ENCODE measurements at regions not wholly inside any gene's neighbourhood (a gene's known extent, or its start where the extent isn't known, plus 50 kb on each side); places are given as distances from the start of the nearest gene placed in this dataset.

DNA sequence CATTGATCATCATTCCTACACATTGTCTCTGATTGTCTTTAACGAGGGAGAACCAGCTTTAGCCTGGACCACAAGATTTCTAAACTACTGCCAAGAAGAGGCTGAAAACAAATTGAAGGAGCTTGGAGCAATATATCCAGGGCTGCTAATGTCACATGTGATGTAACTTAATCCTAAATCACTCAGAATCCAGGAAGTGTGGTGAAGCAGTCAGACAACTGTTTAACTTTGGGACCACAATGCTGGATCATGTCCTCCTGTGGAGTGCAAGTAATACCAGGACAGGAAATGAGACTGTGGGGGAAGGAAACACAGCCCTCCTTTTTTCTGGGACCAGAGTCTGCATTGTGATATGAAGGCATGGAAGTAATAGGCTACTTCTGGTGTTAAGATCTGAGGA lies 430.2 kb downstream of the KCTD12 start:
- no peak overlapping the region for H3K4me3 ChIP-seq
- no peak for TF ChIP-seq CTCF (IDR thresholded peaks at IDR 0.05)
- intact Hi-C loops (cut with DNase I): no loop called here
- no peak overlapping the region for H3K27ac ChIP-seq
- H3K9me3 ChIP-seq: peaks cover 0 to 23% of the 10 kb centered on the region in 2 donors
- no peaks in the 10 kb centered on the region for H3K4me1 ChIP-seq
- DNase-seq (ENCODE audit: low spot score in 2 of 2): no peak
- no peaks in the 10 kb centered on the region for H3K27me3 ChIP-seq
- H3K36me3 ChIP-seq: no peaks in the 10 kb centered on the region

- no peak for DNase-seq (ENCODE audit: low spot score in 2 of 2)
- no peak for TF ChIP-seq CTCF (IDR thresholded peaks at IDR 0.05)
- Histone ChIP-seq H3K4me3 (no peak overlapping the region), H3K4me1 (no peaks in the 10 kb centered on the region), H3K36me3 (no peaks in the 10 kb centered on the region), H3K9me3 (peaks cover 0 to 23% of the 10 kb centered on the region in 2 donors), H3K27me3 (no peaks in the 10 kb centered on the region), H3K27ac (no peak overlapping the region)
- intact Hi-C loops (cut with DNase I): no loop called here
These were observed 431.2 kb downstream of the KCTD12 start for GRCh38 chr13:76454991-76455390.

DNA sequence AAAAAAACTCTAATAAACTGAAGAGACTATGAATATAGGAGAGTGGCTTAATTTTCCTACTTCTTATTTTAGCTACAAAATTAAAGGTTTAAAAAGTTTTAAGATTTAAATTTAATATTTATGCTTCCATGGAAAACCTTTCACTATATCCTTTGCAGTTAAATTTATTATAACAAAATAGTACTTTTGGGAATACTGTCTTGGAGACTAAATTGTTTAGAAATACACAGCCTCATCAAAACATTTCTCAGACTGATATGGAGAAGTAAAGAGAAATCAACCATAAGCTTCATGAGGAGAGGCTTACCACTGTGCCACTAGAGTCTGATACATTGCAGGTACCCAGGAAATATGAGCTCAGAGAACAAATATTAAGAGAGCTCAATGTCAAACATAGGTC lies 436.5 kb downstream of the KCTD12 start:
- Histone ChIP-seq H3K4me3 (no peak overlapping the region), H3K4me1 (no peaks in the 10 kb centered on the region), H3K27ac (no peak overlapping the region), H3K36me3 (no peaks in the 10 kb centered on the region), H3K27me3 (no peaks in the 10 kb centered on the region), H3K9me3 (peaks cover 0 to 23% of the 10 kb centered on the region in 2 donors)
- no peak for DNase-seq (ENCODE audit: low spot score in 2 of 2)
- intact Hi-C loops (cut with DNase I): no loop called here
- TF ChIP-seq CTCF (IDR thresholded peaks at IDR 0.05): no peak

- intact Hi-C loops (cut with DNase I): no loop called here
- Histone ChIP-seq H3K4me3 (no peak overlapping the region), H3K27ac (no peak overlapping the region), H3K4me1 (no peaks in the 10 kb centered on the region), H3K27me3 (no peaks in the 10 kb centered on the region), H3K36me3 (no peaks in the 10 kb centered on the region), H3K9me3 (peaks cover 0 to 4% of the 10 kb centered on the region in 2 donors)
- no peak for TF ChIP-seq CTCF (IDR thresholded peaks at IDR 0.05)
- DNase-seq (ENCODE audit: low spot score in 2 of 2): no peak
These were observed 440.0 kb downstream of the KCTD12 start for GRCh38 chr13:76446191-76446590.

- peaks cover 0 to 4% of the 10 kb centered on the region in 2 donors for H3K9me3 ChIP-seq
- H3K27ac ChIP-seq: no peak overlapping the region
- H3K4me3 ChIP-seq: no peak overlapping the region
- H3K4me1 ChIP-seq: no peaks in the 10 kb centered on the region
- DNase-seq (ENCODE audit: low spot score in 2 of 2): no peak
- no peaks in the 10 kb centered on the region for H3K36me3 ChIP-seq
- no peak for TF ChIP-seq CTCF (IDR thresholded peaks at IDR 0.05)
- H3K27me3 ChIP-seq: no peaks in the 10 kb centered on the region
- intact Hi-C loops (cut with DNase I): no loop called here
These were observed 445.6 kb downstream of the KCTD12 start for GRCh38 chr13:76440568-76440967.

DNA sequence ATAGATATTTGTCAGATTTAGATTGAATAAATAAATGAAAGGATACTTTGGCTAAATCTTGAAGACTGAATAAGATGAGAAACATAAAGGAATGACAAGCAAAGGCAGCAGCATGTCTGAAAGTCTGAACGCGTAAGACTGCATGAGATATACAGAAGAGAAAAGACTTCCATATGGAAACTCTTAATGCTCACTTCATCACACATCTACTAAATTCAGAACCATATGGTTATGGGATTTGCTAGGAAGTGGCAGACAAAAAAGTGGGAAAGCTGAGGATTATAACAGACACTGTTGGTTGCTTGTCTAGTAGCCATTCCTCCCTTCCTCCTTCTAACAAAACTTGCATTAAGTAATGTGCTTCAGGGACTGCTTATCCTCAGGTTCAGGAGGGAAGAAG lies 446.7 kb downstream of the KCTD12 start:
- Histone ChIP-seq H3K4me1 (no peaks in the 10 kb centered on the region), H3K27me3 (no peaks in the 10 kb centered on the region), H3K36me3 (no peaks in the 10 kb centered on the region), H3K9me3 (peaks cover 0 to 4% of the 10 kb centered on the region in 2 donors), H3K4me3 (no peak overlapping the region), H3K27ac (no peak overlapping the region)
- no peak for TF ChIP-seq CTCF (IDR thresholded peaks at IDR 0.05)
- intact Hi-C loops (cut with DNase I): no loop called here
- no peak for DNase-seq (ENCODE audit: low spot score in 2 of 2)

Measured in ascending aorta (tissue), 2 donors.